ENCODE measurements at regions not wholly inside any gene's neighbourhood (a gene's known extent, or its start where the extent isn't known, plus 50 kb on each side); places are given as distances from the start of the nearest gene placed in this dataset.

GRCh38 chr4:116923389-116923788 is 162.0 kb downstream of the TRAM1L1 start:
- Histone ChIP-seq H3K4me2 (ENCODE audit: low read depth, low read length) (no peak overlapping the region), H3K79me2 (ENCODE audit: insufficient read depth, low read length) (no peaks in the 10 kb centered on the region), H3K9me3 (ENCODE audit: low read length) (no peaks in the 10 kb centered on the region), H4K20me1 (ENCODE audit: insufficient read depth, low read length) (no peaks in the 10 kb centered on the region), H3K9ac (ENCODE audit: insufficient read depth, low read depth, low read length) (no peak overlapping the region), H2AFZ (ENCODE audit: low read length) (no peak overlapping the region), H3K36me3 (replicated peaks in 1 of 2; ENCODE audit: control insufficient read depth in 1 of 2, insufficient read depth in 2 of 2, low read length in 2 of 2) (no peaks in the 10 kb centered on the region), H3K4me3 (replicated peaks in 1 of 3; ENCODE audit: insufficient read depth in 1 of 3, low read depth in 2 of 3, low read length in 3 of 3) (no peak overlapping the region), H3K27ac (ENCODE audit: extremely low read length, insufficient read depth, low read length) (no peak overlapping the region), H3K4me1 (ENCODE audit: insufficient read depth, low read length) (no peaks in the 10 kb centered on the region), H3K27me3 (ENCODE audit: control insufficient read depth in 1 of 2, insufficient read depth in 2 of 2, low read length in 2 of 2) (no peaks in the 10 kb centered on the region; a peak in 1 of 5 replicates)
- no peak for TF ChIP-seq TSC22D2 (CRISPR knock-in tag; IDR thresholded peaks at IDR 0.05; ENCODE audit: borderline replicate concordance)
- no peak for TF ChIP-seq ZC3H4 (CRISPR knock-in tag; IDR thresholded peaks at IDR 0.05; ENCODE audit: borderline replicate concordance)
- TF ChIP-seq ZNF432 (CRISPR knock-in tag; IDR thresholded peaks at IDR 0.05; ENCODE audit: borderline replicate concordance): no peak
- TF ChIP-seq ZNF747 (CRISPR knock-in tag; IDR thresholded peaks at IDR 0.05; ENCODE audit: borderline replicate concordance): no peak
- no peak for TF ChIP-seq IRF9 (CRISPR knock-in tag; IDR thresholded peaks at IDR 0.05; ENCODE audit: borderline replicate concordance)
- TF ChIP-seq MTA1 (CRISPR knock-in tag; IDR thresholded peaks at IDR 0.05; ENCODE audit: borderline replicate concordance): no peak
- no peak for TF ChIP-seq CHD4 (IDR thresholded peaks at IDR 0.05; ENCODE audit: borderline replicate concordance, low read length)
- TF ChIP-seq ZSCAN20 (CRISPR knock-in tag; IDR thresholded peaks at IDR 0.05; ENCODE audit: borderline replicate concordance): no peak
- no peak for TF ChIP-seq ZBTB46 (CRISPR knock-in tag; IDR thresholded peaks at IDR 0.05; ENCODE audit: borderline replicate concordance)
- TF ChIP-seq KDM5A (IDR thresholded peaks at IDR 0.05; ENCODE audit: borderline replicate concordance, low read length): no peak
- no peak for TF ChIP-seq ZNF24 (IDR thresholded peaks at IDR 0.05)
- no peak for TF ChIP-seq SOX5 (CRISPR knock-in tag; IDR thresholded peaks at IDR 0.05; ENCODE audit: borderline replicate concordance)
- no peak for TF ChIP-seq ZNF18 (CRISPR knock-in tag; IDR thresholded peaks at IDR 0.05; ENCODE audit: insufficient replicate concordance)
- no peak for TF ChIP-seq ZFYVE20 (CRISPR knock-in tag; IDR thresholded peaks at IDR 0.05; ENCODE audit: borderline replicate concordance, low read depth)
- no peak for TF ChIP-seq ATF2 (CRISPR knock-in tag; IDR thresholded peaks at IDR 0.05)
- no peak for TF ChIP-seq ZNF704 (CRISPR knock-in tag; IDR thresholded peaks at IDR 0.05; ENCODE audit: borderline replicate concordance)
- no peak for TF ChIP-seq NR0B2 (CRISPR knock-in tag; IDR thresholded peaks at IDR 0.05)
- ChIA-PET POLR2A (no interaction called here), CTCF (ENCODE audit: low intra/inter-chr PET ratio, low total read pairs) (no interaction called here)
- in situ Hi-C loops (cut with HindIII; ENCODE audit: extremely low pct_ligation_motif_present, low pct_unique_long_range_greater_than_20kb): no loop called here
- no peak for ATAC-seq
- intact Hi-C loops (cut with micrococcal nuclease; ENCODE audit: unreplicated experiment): no loop called here
- 1% methylated on average over 4 of the region's 4 CpGs for WGBS (ENCODE audit: low lambda C conversion rate)
- no peak for FAIRE-seq
- BruUV-seq (replicated peaks): no TSS peak
- DNase-seq (ENCODE audit: low spot score): no peak

All from HepG2 (cell line).